ENCODE measurements at regions not wholly inside any gene's neighbourhood (a gene's known extent, or its start where the extent isn't known, plus 50 kb on each side); places are given as distances from the start of the nearest gene placed in this dataset.

- TF ChIP-seq CTCF (IDR thresholded peaks at IDR 0.05), result no peak
- TF ChIP-seq POLR2A (IDR thresholded peaks at IDR 0.05), result no peak
Observed at GRCh38 chr10:118832241-118832651, 77.5 kb upstream of the CACUL1 start.

Data from testis (tissue), 2 donors.